Motor neuron (in vitro differentiated cells): ENCODE measurements at regions not wholly inside any gene's neighbourhood (a gene's known extent, or its start where the extent isn't known, plus 50 kb on each side); places are given as distances from the start of the nearest gene placed in this dataset.

Experiments used
- ATAC-seq, 8 experiments: fragments of 200-7000 bp; cut with Tn5 transposase; replicated peaks in 6 of 8; 2 replicates each; pipeline ENCODE4 v1.8.0; 2021; ENCODE audit warnings: mild to moderate bottlenecking in 8 of 8, moderate library complexity in 8 of 8
- H3K27ac ChIP-seq, 2 donors: fragments of 250-450 bp; sonication (Bioruptor Pico); 2 replicates each; pipeline ENCODE4 v1.9.0; 2021; ENCODE audit warnings: antibody characterized with exemption in 2 of 2, mild to moderate bottlenecking in 2 of 2, moderate library complexity in 1 of 2
- H3K4me1 ChIP-seq, 2 donors: fragments of 250-450 bp; sonication (Bioruptor Pico); replicated peaks in 1 of 2; 2 replicates each; pipeline ENCODE4 v1.6.1; 2021; ENCODE audit warnings: antibody characterized with exemption in 2 of 2, mild to moderate bottlenecking in 2 of 2, moderate library complexity in 1 of 2
- H3K4me3 ChIP-seq, 5 donors: fragments of 250-450 bp; sonication (Bioruptor Pico); 2 replicates each; pipeline ENCODE4 v1.9.0; 2021; ENCODE audit warnings: antibody characterized with exemption in 5 of 5, mild to moderate bottlenecking in 5 of 5, moderate library complexity in 4 of 5
- WGBS, 10 experiments: fragments of 450-650 bp; shearing (Covaris generic); methylation state at CpG; one replicate each; pipeline ENCODE4 v1.0.0; 2022; 5-methylcytosine and 5-hydroxymethylcytosine counted together
- in situ Hi-C, 9 experiments: fragments of 400-800 bp; cut with MboI; loops; one replicate each; pipeline ENCODE4 v1.15.0; 2021; ENCODE audit warnings: low sequenced_read_pairs in 9 of 9, low pct_unique_long_range_greater_than_20kb in 2 of 9; ENCODE audit not compliant: unreplicated experiment in 9 of 9

DNA sequence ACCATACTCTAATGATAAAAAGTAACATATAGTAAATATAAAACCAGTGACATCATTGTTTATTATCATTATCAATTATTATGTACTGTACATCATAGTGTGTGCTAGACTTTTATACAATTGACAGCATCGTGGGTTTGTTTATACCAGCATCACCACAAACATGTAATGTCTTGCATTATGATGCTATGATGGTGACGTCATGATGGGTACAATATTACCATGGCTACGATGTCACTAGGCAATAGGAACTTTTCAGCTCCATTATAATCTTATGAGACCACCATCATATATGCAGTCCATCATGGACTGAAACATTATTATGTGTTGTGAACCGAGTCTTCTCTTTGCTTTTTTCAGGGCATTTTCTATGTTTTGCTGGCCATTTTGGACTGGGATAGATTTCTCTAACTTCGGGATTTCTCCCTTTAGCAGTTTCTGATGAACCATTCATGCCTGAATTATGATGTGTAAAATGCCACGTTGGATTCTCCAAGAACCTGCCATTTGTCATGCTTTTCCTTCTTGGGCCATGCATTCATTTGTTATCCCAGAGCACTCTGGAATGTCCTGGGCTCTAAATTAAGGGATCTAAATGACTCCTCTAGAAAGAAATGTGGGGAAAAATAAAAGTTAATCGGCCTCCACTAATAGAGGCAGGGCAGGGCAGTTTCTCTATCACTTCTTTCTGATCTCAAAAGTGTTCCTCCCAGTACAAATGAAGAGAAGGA, 325.6 kb upstream of the TNP1 start:
- Histone ChIP-seq H3K4me3 (no peak overlapping the region), H3K27ac (no peak overlapping the region), H3K4me1 (peaks cover 0 to 5% of the 10 kb centered on the region in 2 donors)
- in situ Hi-C loops = no loop called here
- WGBS, 10 experiments = 40 to 100% (median 86%) methylated on average over 1 to 7 of the region's 7 CpGs
- no peak for ATAC-seq

DNA sequence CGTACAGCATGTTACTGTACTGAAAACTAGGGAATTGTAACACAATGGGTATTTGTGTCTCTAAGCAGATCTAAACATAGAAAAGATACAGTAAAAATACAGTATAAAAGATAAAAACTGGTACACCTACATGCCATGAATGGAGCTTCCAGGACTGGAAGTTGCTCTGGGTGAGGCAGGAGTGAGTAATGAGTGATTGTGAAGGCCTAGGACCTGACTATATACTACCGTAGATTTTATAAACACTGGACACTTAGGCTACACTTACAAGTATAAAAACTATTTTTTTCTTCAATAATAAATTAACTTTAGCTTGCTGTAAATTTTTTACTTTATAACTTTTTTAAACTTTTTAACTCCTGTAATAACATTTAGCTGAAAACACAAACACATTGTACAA, 324.4 kb upstream of the TNP1 start:
- in situ Hi-C loops = no loop called here
- WGBS, 10 experiments = 73 to 100% (median 100%) methylated on average over 1 to 2 of the region's 2 CpGs; no CpG with 5 or more reads in 1 of the 10 experiments
- no peak overlapping the region for H3K27ac ChIP-seq
- ATAC-seq = no peak
- peaks cover 0 to 5% of the 10 kb centered on the region in 2 donors for H3K4me1 ChIP-seq
- H3K4me3 ChIP-seq = no peak overlapping the region

DNA sequence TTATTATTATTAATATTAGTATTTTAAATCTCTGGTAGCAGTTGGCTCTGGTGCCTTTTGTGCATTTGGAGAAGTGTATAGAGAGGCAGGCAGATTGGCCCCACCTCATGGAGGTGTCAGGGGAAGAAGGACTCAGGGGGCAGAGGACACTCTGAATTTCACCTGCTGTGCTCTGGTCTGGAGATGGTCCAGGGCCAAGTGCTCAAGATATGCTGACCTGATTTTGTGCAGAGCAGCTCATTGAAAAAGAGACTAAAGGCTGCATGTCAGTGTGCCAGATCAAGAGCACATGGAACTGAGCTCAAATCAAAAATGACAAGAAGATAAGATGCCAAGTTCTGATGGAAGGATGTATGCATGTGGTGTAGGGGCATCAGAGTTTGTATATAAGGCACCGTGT, 323.6 kb upstream of the TNP1 start:
- WGBS, 10 experiments = 88 to 100% (median 100%) methylated on average over 1 of the region's 1 CpG; no CpG with 5 or more reads in 4 of the 10 experiments

DNA sequence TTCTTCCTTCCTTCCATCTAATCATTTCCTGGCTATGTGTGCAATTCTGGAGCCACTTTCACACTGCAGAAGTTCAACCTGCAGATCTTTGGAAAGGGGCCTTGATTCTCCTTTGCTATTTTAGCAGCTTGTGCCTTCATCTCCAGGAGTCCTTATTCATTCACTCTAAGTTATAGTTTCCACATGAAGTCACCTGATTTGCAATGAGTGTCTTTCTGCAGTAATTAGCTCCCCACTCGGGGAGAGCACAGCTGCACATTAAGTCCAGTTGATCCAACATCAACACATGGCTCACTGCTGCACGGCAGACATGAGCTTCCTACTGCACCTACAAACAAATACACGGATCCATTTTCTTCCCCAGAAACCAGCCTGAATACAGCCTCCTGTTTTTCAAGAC, 323.1 kb upstream of the TNP1 start:
- in situ Hi-C loops = no loop called here
- 32 to 85% (median 50%) methylated on average over 1 to 3 of the region's 3 CpGs; no CpG with 5 or more reads in 1 of the 10 experiments for WGBS, 10 experiments
- H3K4me3 ChIP-seq = no peak overlapping the region
- peaks cover 0 to 5% of the 10 kb centered on the region in 2 donors for H3K4me1 ChIP-seq
- H3K27ac ChIP-seq = no peak overlapping the region
- ATAC-seq = peak in 1 of 8 experiments; percentile 27

More for the DNA sequence above, 323.6 kb upstream of the TNP1 start:
- no peak for ATAC-seq
- in situ Hi-C loops = no loop called here
- Histone ChIP-seq H3K4me3 (no peak overlapping the region), H3K4me1 (peaks cover 0 to 5% of the 10 kb centered on the region in 2 donors), H3K27ac (no peak overlapping the region)

DNA sequence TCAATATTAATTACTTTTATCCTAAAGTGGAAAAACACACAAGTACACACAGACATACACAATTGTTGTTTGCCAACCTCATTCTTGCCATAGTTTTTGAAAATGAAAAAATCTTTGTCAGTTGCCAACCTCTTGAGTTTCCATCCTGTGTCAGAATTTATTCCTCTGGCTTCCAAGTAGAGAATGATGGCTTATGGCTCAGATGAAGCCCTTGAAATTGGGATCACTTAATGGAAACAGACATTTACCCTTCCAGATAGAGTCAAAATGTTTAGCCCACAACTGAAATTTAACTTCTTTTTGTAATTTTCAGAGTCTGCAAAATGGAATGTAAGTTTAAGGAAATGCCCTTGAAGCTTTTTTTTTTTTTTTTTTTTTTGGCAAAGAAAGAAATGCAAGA, 321.6 kb upstream of the TNP1 start:
- H3K27ac ChIP-seq = no peak overlapping the region
- in situ Hi-C loops = no loop called here
- no peak for ATAC-seq
- H3K4me3 ChIP-seq = no peak overlapping the region
- no peaks in the 10 kb centered on the region for H3K4me1 ChIP-seq

DNA sequence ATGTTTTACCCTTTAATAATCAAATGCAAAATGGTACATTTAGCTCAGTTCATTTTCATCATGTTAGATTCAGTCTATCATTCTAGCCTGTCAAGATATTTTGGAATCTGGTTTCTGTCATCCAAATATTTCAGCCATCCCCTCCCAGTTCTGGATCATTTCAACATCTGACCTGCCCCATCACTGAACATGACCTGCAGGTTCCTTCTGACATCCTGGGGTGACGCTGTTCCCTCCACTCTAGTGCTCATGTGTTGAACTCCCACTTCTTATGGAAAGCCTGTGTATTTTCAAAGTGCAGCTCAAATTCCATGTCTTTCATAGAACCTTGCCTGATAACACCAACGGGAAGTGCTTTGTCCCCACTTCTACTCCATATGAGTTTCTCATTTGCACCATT, 320.0 kb upstream of the TNP1 start:
- no peak overlapping the region for H3K27ac ChIP-seq
- in situ Hi-C loops = no loop called here

DNA sequence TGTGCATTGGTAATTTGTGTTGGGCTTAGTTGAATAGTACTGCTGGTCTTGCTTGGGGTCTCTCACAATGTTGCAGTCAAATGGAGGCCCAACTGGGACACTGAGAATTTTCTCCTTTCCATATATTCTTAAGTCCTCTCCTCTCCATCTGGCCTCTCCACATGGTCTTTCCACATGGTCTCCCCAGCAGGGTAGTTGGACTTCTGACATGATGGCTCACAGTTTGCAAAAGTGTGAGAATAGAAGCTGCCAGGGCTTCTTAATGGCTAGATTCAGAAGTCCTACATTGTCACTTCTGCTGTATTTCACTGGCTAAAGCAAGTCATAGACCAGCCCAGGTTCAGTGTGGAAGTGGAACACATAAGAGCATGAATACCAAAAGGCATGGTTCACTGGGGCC, 318.5 kb upstream of the TNP1 start:
- Histone ChIP-seq H3K4me1 (no peaks in the 10 kb centered on the region), H3K4me3 (no peak overlapping the region), H3K27ac (no peak overlapping the region)
- ATAC-seq = no peak
- in situ Hi-C loops = no loop called here

More for the DNA sequence above, 320.0 kb upstream of the TNP1 start:
- ATAC-seq = no peak
- 20 to 93% (median 67%) methylated on average over 1 to 2 of the region's 2 CpGs; no CpG with 5 or more reads in 3 of the 10 experiments for WGBS, 10 experiments
- Histone ChIP-seq H3K4me1 (no peaks in the 10 kb centered on the region), H3K4me3 (no peak overlapping the region)

DNA sequence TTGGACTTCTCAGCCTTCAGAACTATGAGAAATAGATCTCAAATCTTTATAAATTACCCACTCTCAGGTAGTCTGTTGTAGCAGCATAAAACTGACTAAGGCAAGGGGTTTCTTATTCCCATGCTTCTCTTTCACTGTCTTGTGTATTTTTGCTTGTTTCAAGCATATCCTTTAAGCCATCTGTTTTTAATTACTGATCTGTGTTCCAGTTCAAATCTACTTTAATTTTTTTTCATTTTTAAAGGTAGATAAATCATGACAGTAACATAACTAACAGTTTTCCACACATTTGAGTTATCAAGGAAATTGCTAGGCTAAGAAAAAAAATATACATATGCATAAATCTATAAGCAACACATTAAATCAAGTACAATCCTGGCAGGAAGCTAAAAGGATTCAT, 317.9 kb upstream of the TNP1 start:
- no peaks in the 10 kb centered on the region for H3K4me1 ChIP-seq
- H3K4me3 ChIP-seq = no peak overlapping the region
- in situ Hi-C loops = no loop called here
- no peak overlapping the region for H3K27ac ChIP-seq
- ATAC-seq = no peak

DNA sequence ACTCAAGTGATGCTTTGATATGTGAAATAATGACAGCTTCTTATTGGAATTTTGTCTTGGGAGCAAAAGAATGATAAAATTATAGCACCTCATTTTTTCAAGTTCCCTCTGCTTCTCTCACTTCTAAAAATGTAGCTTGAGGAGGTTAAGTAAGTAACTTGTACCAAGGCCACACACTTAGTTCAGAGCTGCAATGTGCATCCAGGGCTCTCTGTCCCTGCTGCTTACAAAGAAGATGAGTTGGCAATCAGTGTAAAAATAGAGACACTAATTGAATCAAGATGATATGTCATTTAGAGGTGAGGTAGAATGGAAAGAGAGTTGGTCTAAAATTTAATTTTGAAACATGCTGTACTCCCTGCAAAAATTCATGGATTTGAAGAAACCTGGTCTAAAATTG, 312.0 kb upstream of the TNP1 start:
- Histone ChIP-seq H3K4me1 (no peaks in the 10 kb centered on the region), H3K27ac (no peak overlapping the region), H3K4me3 (no peak overlapping the region)
- no peak for ATAC-seq
- in situ Hi-C loops = loop anchor here in 2 of 9 experiments (25.0 kb wide), 2 partner anchors 485 to 540 kb away; partner anchors contain the start of gene IGFBP5 (in 2 of the 2)

DNA sequence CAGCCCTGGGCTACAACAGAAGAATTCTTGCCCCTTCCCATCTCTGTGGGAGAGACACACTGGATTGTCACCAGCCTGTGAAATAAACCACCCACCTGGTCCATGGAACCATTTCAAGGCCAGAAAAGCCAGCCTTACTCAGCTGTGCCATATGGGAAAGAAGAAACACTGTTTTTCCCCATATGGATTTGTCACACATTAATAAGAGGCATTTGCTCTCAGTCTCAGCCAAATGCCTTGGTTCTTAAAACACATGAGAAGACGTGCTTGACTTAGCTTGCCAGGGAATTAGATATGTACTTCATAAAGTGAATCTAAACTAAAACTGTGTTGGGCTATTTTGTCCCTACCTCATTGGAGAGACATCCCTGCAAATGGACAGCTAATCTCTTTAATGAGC, 308.6 kb upstream of the TNP1 start:
- Histone ChIP-seq H3K4me1 (peaks cover 0 to 8% of the 10 kb centered on the region in 2 donors), H3K27ac (no peak overlapping the region), H3K4me3 (no peak overlapping the region)
- ATAC-seq = no peak
- 50 to 100% (median 71%) methylated on average over 1 of the region's 1 CpG; no CpG with 5 or more reads in 7 of the 10 experiments for WGBS, 10 experiments
- in situ Hi-C loops = loop anchor here in 2 of 9 experiments (25.0 kb wide), 2 partner anchors 481 to 544 kb away; partner anchors contain the start of gene IGFBP5 (in 2 of the 2)

DNA sequence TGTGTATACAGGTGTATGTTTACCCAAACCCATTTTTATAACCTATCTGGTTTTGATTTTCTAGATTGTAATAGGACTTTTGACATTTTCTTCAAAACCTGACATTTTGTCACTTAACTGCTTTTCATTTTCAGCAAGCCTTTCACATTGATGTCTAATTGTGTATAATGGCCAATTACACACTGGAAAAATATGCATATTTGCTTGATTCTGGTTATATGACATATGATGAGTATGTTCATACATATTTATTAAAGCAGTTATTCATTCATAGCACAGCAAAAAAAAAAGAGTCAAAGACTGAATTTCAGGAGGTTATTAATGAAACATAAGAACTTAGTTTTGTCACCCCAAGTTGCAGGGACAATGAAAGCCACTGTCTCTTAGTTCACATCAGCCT, 307.7 kb upstream of the TNP1 start:
- Histone ChIP-seq H3K27ac (no peak overlapping the region), H3K4me1 (peaks cover 9 to 18% of the 10 kb centered on the region in 2 donors), H3K4me3 (no peak overlapping the region)
- ATAC-seq = no peak
- in situ Hi-C loops = loop anchor here in 2 of 9 experiments (25.0 kb wide), 2 partner anchors 480 to 545 kb away; partner anchors contain the start of gene IGFBP5 (in 2 of the 2)

DNA sequence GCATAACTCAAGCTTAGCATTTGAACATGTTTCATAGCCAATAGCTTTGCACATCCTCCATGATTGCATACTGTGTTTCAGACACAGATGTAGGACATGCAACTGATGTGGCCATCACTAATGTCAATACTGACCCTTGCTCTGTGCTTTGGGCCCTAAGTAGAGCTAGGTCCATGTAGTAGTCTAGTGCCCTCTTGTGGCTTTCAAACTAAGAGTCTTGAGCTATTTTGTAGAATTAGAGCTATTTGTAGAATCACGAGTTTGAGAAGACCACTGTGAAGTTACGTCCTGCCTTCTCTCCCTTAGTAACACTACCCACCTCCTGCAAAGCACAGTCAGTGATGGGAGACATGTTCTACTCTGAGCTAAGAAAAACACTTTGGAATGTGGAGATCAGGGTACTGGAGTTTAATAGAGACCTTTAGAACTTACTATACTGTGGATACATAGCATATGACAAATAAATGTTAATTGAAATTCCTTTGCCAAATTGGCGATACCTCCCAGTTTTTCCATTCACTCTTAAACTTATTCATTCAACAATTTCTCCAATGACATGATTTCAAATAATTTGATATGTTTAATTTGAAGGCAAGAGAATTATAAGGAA, 306.5 kb upstream of the TNP1 start:
- in situ Hi-C loops = loop anchor here in 2 of 9 experiments (25.0 kb wide), 2 partner anchors 479 to 546 kb away; partner anchors contain the start of gene IGFBP5 (in 2 of the 2)
- WGBS, 10 experiments = 17 to 90% (median 62%) methylated on average over 1 to 3 of the region's 3 CpGs; no CpG with 5 or more reads in 2 of the 10 experiments
- ATAC-seq = peak in 4 of 8 experiments; percentile 40 to 86 (median 76)
- Histone ChIP-seq H3K4me3 (no peak overlapping the region), H3K4me1 (peaks cover 21 to 24% of the 10 kb centered on the region in 2 donors), H3K27ac (no peak overlapping the region)

DNA sequence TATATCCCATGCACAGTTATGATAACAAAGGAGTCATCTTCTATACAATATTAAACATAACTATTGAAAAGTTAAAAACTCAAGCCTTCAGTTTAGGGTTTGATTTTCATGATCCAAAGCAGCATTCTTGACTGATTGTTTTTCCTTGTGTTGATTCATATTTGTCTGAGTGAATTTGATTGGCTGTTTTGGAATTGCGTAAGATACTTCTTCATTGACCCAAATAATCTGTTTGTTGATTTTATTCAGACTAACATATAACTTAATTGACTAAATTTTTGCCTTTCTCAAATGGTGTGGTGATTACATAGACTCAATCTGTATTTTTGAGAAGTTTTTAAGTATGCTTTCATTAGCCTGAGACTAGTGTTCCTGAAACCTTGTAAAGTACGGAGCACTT, 305.7 kb upstream of the TNP1 start:
- Histone ChIP-seq H3K27ac (no peak overlapping the region), H3K4me1 (peaks cover 24 to 27% of the 10 kb centered on the region in 2 donors), H3K4me3 (no peak overlapping the region)
- in situ Hi-C loops = loop anchor here in 2 of 9 experiments (25.0 kb wide), 2 partner anchors 478 to 547 kb away; partner anchors contain the start of gene IGFBP5 (in 2 of the 2)
- WGBS, 10 experiments = 86 to 100% (median 97%) methylated on average over 1 to 2 of the region's 2 CpGs
- ATAC-seq = no peak
